ENCODE measurements at regions not wholly inside any gene's neighbourhood (a gene's known extent, or its start where the extent isn't known, plus 50 kb on each side); places are given as distances from the start of the nearest gene placed in this dataset.

DNA sequence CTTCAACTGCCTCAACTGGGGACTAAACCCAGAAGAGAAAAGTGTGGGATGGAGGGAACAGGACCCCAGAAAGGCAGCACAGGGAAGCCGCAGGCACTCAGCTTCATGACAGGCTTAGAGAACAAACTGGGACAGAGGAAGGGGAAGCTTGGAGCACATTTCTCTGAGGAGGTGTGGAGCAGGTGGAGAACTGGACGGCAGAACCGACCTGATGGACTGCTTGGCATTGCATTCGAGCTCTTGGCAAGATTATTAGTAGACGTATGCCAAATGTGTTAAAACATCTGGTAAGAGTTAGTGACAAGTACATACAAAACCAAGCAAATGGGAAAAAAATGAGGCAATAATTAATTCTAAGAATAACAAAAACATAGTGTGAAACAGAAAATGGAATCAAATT, 335.7 kb downstream of the SFMBT2 start:
- TF ChIP-seq, protein P1, sequence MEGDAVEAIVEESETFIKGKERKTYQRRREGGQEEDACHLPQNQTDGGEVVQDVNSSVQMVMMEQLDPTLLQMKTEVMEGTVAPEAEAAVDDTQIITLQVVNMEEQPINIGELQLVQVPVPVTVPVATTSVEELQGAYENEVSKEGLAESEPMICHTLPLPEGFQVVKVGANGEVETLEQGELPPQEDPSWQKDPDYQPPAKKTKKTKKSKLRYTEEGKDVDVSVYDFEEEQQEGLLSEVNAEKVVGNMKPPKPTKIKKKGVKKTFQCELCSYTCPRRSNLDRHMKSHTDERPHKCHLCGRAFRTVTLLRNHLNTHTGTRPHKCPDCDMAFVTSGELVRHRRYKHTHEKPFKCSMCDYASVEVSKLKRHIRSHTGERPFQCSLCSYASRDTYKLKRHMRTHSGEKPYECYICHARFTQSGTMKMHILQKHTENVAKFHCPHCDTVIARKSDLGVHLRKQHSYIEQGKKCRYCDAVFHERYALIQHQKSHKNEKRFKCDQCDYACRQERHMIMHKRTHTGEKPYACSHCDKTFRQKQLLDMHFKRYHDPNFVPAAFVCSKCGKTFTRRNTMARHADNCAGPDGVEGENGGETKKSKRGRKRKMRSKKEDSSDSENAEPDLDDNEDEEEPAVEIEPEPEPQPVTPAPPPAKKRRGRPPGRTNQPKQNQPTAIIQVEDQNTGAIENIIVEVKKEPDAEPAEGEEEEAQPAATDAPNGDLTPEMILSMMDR (IDR thresholded peaks at IDR 0.05; ENCODE audit: poor library complexity): no peak
- no peak for TF ChIP-seq EZH2 (IDR thresholded peaks at IDR 0.05; ENCODE audit: borderline replicate concordance)
- TF ChIP-seq EZH2phosphoT487 (IDR thresholded peaks at IDR 0.05; ENCODE audit: low read depth, severe bottlenecking, unreplicated experiment): no peak
